Endothelial cell of umbilical vein (primary cell): ENCODE measurements at regions not wholly inside any gene's neighbourhood (a gene's known extent, or its start where the extent isn't known, plus 50 kb on each side); places are given as distances from the start of the nearest gene placed in this dataset.

Experiments
- BruUV-seq: library from RNA; stranded (reverse); fragments of 400-500 nt; replicated peaks from 2 replicates; lab custom pipeline; 2021; lab: Mats Ljungman, UMichigan
- CTCF ChIA-PET: fragments of 300-600, 350-600 bp; sonication (Branson Sonifier 250); formaldehyde crosslinking; loops from one replicate; lab custom pipeline; 2021; ENCODE audit warnings: antibody characterized with exemption, inconsistent platforms; lab: Charles Lee
- POLR2A ChIA-PET: fragments of 300-600, 350-600 bp; sonication (Branson Sonifier 250); formaldehyde crosslinking; loops from one replicate; lab custom pipeline; 2021; ENCODE audit warnings: antibody characterized with exemption, inconsistent platforms; lab: Charles Lee
- DNase-seq: peaks from one replicate; pipeline ENCODE4 v3.0.0-alpha.2; 2011; ENCODE audit warnings: low read depth, low spot score
- FAIRE-seq: peaks from 2 replicates; lab custom pipeline; 2011; peaks lifted over from hg19 to GRCh38; lab: Jason Lieb, UNC
- H2AFZ ChIP-seq: 2 replicates; pipeline ENCODE4 v1.6.0; 2012; ENCODE audit warnings: low read depth, low read length, control low read depth, inconsistent platforms
- H3K27ac ChIP-seq: 2 replicates; pipeline ENCODE4 v1.5.1; 2011; ENCODE audit warnings: low read depth, mild to moderate bottlenecking, control low read depth, low read length, moderate library complexity; ENCODE audit not compliant: insufficient read depth
- H3K27me3 ChIP-seq, 2 experiments: 2 replicates each; pipeline versions ENCODE4 v1.6.0 to v1.6.1; 2011; ENCODE audit warnings: low read length in 2 of 2, mixed read lengths in 1 of 2; ENCODE audit not compliant: control insufficient read depth in 2 of 2, insufficient read depth in 2 of 2
- H3K36me3 ChIP-seq, 2 experiments: 2 replicates in 1 of 2; 3 replicates in 1 of 2; pipeline ENCODE4 v1.5.1; 2011; ENCODE audit warnings: low read length in 2 of 2, mild to moderate bottlenecking in 1 of 2, moderate library complexity in 1 of 2; ENCODE audit not compliant: control insufficient read depth in 2 of 2, insufficient read depth in 2 of 2; ENCODE audit errors: extremely low read depth in 1 of 2
- H3K4me1 ChIP-seq: 3 replicates; pipeline ENCODE4 v1.5.1; 2011; ENCODE audit warnings: mild to moderate bottlenecking, low read length; ENCODE audit not compliant: control insufficient read depth, insufficient read depth; ENCODE audit errors: extremely low read depth
- H3K4me2 ChIP-seq: 2 replicates; pipeline ENCODE4 v1.6.1; 2011; ENCODE audit warnings: low read length, control low read depth, mixed read lengths; ENCODE audit not compliant: insufficient read depth
- H3K4me3 ChIP-seq, 3 experiments: fragments of 200-600 bp in 1 of 3; sonication (generic), shearing (Covaris generic) in 1 of 3; replicated peaks in 1 of 3; 2 replicates each; pipeline ENCODE4 v1.5.1; 2011 to 2016; ENCODE audit warnings: control low read depth in 3 of 3, low read length in 3 of 3, mild to moderate bottlenecking in 2 of 3, inconsistent platforms in 1 of 3, low read depth in 1 of 3, moderate library complexity in 1 of 3; ENCODE audit not compliant: insufficient read depth in 1 of 3
- H3K79me2 ChIP-seq: 2 replicates; pipeline ENCODE4 v1.6.0; 2012; ENCODE audit warnings: low read length, inconsistent platforms; ENCODE audit not compliant: control insufficient read depth, insufficient read depth
- H3K9ac ChIP-seq: replicated peaks from 2 replicates; pipeline ENCODE3; 2011; ENCODE audit warnings: low read length, control low read depth; ENCODE audit not compliant: insufficient read depth; ENCODE audit errors: extremely low read depth
- H3K9me1 ChIP-seq: replicated peaks from 3 replicates; pipeline ENCODE4 v1.6.0; 2011; ENCODE audit warnings: mild to moderate bottlenecking, low read length; ENCODE audit not compliant: control insufficient read depth, insufficient read depth; ENCODE audit errors: extremely low read depth
- H3K9me3 ChIP-seq: replicated peaks from 2 replicates; pipeline ENCODE4 v1.5.1; 2012; ENCODE audit warnings: low read length, inconsistent platforms; ENCODE audit not compliant: control insufficient read depth, insufficient read depth
- H4K20me1 ChIP-seq: replicated peaks from 2 replicates; pipeline ENCODE3; 2011; ENCODE audit warnings: mild to moderate bottlenecking, low read length; ENCODE audit not compliant: control insufficient read depth, insufficient read depth; ENCODE audit errors: extremely low read depth
- GATA2 ChIP-seq: IDR thresholded peaks from 2 replicates; pipeline ENCODE4 v1.7.0; 2011; ENCODE audit warnings: low read depth, mild to moderate bottlenecking, moderate library complexity, mixed read lengths, low read length; ENCODE audit not compliant: insufficient read length, insufficient read depth
- MYC ChIP-seq: IDR thresholded peaks from one replicate; pipeline ENCODE4 v1.6.1; 2011; ENCODE audit warnings: mild to moderate bottlenecking, low read depth, low read length
- POLR2A ChIP-seq: IDR thresholded peaks from 2 replicates; pipeline ENCODE4 v1.6.1; 2012; ENCODE audit warnings: low read depth, mild to moderate bottlenecking, control low read depth, low read length
- POLR2AphosphoS5 ChIP-seq: IDR thresholded peaks from 2 replicates; pipeline ENCODE4 v1.6.1; 2012; ENCODE audit warnings: low read depth, mild to moderate bottlenecking, control low read depth, low read length, moderate library complexity; ENCODE audit not compliant: insufficient read depth
- dilution Hi-C: fragments of 300-500 bp; cut with MboI; formaldehyde crosslinking; loops from one replicate; pipeline ENCODE4 v1.15.0; 2019; ENCODE audit warnings: low sequenced_read_pairs; ENCODE audit not compliant: extremely low pct_ligation_motif_present
- intact Hi-C: fragments of 100-400 bp; cut with micrococcal nuclease; formaldehyde crosslinking; loops from one replicate; pipeline ENCODE4 v1.10.0; 2022

DNA sequence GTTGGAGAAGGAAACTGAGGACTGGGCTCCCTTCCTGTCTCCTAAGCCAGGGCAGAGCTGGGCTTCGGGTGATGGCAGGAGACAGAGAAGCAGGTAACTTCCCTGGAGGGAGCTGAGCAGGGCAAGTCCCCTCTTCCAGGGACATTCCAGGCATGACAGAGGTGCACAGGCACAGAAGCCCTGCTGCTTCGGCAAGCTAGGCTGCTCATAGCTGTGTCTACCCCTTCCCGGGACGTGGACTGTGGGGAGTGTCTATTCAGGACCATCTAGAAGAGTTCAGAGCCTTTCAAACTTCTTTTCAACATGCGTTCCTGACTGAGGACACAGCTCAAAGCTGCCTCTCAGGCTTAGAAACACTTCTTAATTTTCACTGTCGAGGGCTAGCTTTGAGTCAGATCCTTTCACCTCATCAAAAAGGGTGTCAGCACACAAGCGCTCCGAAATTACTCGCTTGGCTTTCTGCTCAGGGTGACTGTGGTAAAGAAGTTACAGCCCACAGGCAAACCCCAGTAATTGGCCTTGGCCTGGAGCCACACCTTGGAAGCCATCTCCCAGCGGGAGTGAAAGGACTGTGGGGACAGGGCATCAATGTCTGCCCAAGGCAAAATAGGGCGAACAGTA is 63.7 kb upstream of the STEAP1B start:
- intact Hi-C loops (loop anchor here (2.0 kb wide), 2 partner anchors 37 to 451 kb away; partner anchors contain the start of gene HYCC1), dilution Hi-C loops (loop anchor here (25.0 kb wide), 1 partner anchor 174 kb away; the partner anchor contains the start of gene IL6)
- no peaks in the 10 kb centered on the region for H3K36me3 ChIP-seq
- H3K4me2 ChIP-seq: peak overlapping the region; percentile 88
- H3K4me1 ChIP-seq: peaks cover 66% of the 10 kb centered on the region
- BruUV-seq: TSS peak; percentile 29
- FAIRE-seq: no peak
- peaks cover 21% of the 10 kb centered on the region for H3K79me2 ChIP-seq
- TF ChIP-seq POLR2AphosphoS5: no peak
- H2AFZ ChIP-seq: peak overlapping the region; percentile 35
- ChIA-PET CTCF (interaction anchor here (0.8 to 9.8 kb wide), 11 partner anchors 13 to 492 kb away, joined by 3 to 450 read pairs (median 5); partner anchors contain the start of gene IL6), POLR2A (interaction anchor here (2.6 to 5.3 kb wide), 2 partner anchors 13 to 164 kb away, joined by 13 to 50 read pairs; partner anchors contain the start of gene IL6)
- no peaks in the 10 kb centered on the region for H4K20me1 ChIP-seq
- H3K9me3 ChIP-seq: no peaks in the 10 kb centered on the region
- H3K9me1 ChIP-seq: no peaks in the 10 kb centered on the region
- H3K27ac ChIP-seq: peak overlapping the region; percentile 99
- H3K4me3 ChIP-seq: peak overlapping the region; percentile 30 to 70 (median 34)
- no peaks in the 10 kb centered on the region for H3K27me3 ChIP-seq
- H3K9ac ChIP-seq: peak overlapping the region; percentile 94
- peak; percentile 62 for DNase-seq

GRCh38 chr7:22563032-22563501 is 63.1 kb upstream of the STEAP1B start:
- H2AFZ ChIP-seq: peak overlapping the region; percentile 35
- FAIRE-seq: peak; percentile 79
- dilution Hi-C loops (loop anchor here (25.0 kb wide), 1 partner anchor 174 kb away; the partner anchor contains the start of gene IL6), intact Hi-C loops (no loop called here)
- H3K4me2 ChIP-seq: peak overlapping the region; percentile 88
- peak overlapping the region; percentile 30 to 70 (median 34) for H3K4me3 ChIP-seq
- POLR2A ChIA-PET: interaction anchor here (0.9 to 5.3 kb wide), 3 partner anchors 15 to 164 kb away, joined by 3 to 50 read pairs (median 13); partner anchors contain the start of gene IL6
- peak; percentile 68 for DNase-seq
- CTCF ChIA-PET: interaction anchor here (0.8 to 9.8 kb wide), 12 partner anchors 13 to 492 kb away, joined by 3 to 450 read pairs (median 6); partner anchors contain the start of gene IL6
- peak overlapping the region; percentile 99 for H3K27ac ChIP-seq
- H3K4me1 ChIP-seq: peaks cover 66% of the 10 kb centered on the region
- no peaks in the 10 kb centered on the region for H3K36me3 ChIP-seq
- no TSS peak for BruUV-seq
- peaks cover 16% of the 10 kb centered on the region for H3K79me2 ChIP-seq
- H4K20me1 ChIP-seq: no peaks in the 10 kb centered on the region
- H3K9me1 ChIP-seq: no peaks in the 10 kb centered on the region
- TF ChIP-seq POLR2A (peak; percentile 33), MYC (no peak), GATA2 (peak; percentile 12)
- H3K27me3 ChIP-seq: no peaks in the 10 kb centered on the region
- no peaks in the 10 kb centered on the region for H3K9me3 ChIP-seq
- H3K9ac ChIP-seq: peak overlapping the region; percentile 94
